HEK293 (cell line): ENCODE measurements at regions not wholly inside any gene's neighbourhood (a gene's known extent, or its start where the extent isn't known, plus 50 kb on each side); places are given as distances from the start of the nearest gene placed in this dataset.

ENCODE experiments used
- CTCF ChIA-PET: fragments of 350-600 bp; formaldehyde crosslinking; extraction: SDS; loops from one replicate; lab custom pipeline; 2021; ENCODE audit warnings: antibody characterized with exemption; lab: Yijun Ruan, JAX
- POLR2A ChIA-PET: fragments of 300-600 bp; formaldehyde crosslinking; extraction: SDS; loops from one replicate; lab custom pipeline; 2020; ENCODE audit warnings: antibody characterized with exemption, inconsistent platforms; lab: Yijun Ruan, JAX
- H3K27ac ChIP-seq: fragments of 200-500 bp; sonication (Bioruptor generic); 2 replicates; pipeline ENCODE4 v1.5.1; 2014; ENCODE audit warnings: low read depth, low read length, control low read depth, inconsistent platforms; ENCODE audit errors: extremely low read depth
- H3K36me3 ChIP-seq, 2 experiments: fragments of 200-500 bp in 1 of 2; sonication (Bioruptor generic) in 1 of 2; 1 replicate in 1 of 2; 2 replicates in 1 of 2; pipeline ENCODE4 v1.5.1; 2014 to 2017; ENCODE audit warnings: inconsistent platforms in 2 of 2, low read length in 2 of 2; ENCODE audit not compliant: control insufficient read depth in 2 of 2, insufficient read depth in 1 of 2
- H3K4me1 ChIP-seq: fragments of 200-500 bp; sonication (Bioruptor generic); 2 replicates; pipeline ENCODE4 v1.5.1; 2014; ENCODE audit warnings: mild to moderate bottlenecking, low read length, inconsistent platforms; ENCODE audit not compliant: control insufficient read depth, insufficient read depth
- H3K4me3 ChIP-seq: 2 replicates; pipeline ENCODE4 v1.5.1; 2011; ENCODE audit warnings: low read depth, mild to moderate bottlenecking, control low read depth, low read length, moderate library complexity
- H3K9me3 ChIP-seq: fragments of 200-500 bp; sonication (Bioruptor generic); 2 replicates; pipeline ENCODE4 v1.5.1; 2014; ENCODE audit warnings: low read depth, low read length, inconsistent platforms; ENCODE audit not compliant: control insufficient read depth, insufficient read depth
- FEZF1 ChIP-seq: fragments of 450-650 bp; formaldehyde crosslinking; IDR thresholded peaks from 2 replicates; pipeline ENCODE4 v1.5.1; 2016; ENCODE audit warnings: missing biosample characterization, missing genetic modification characterization
- GLIS1 ChIP-seq: fragments of 450-650 bp; formaldehyde crosslinking; IDR thresholded peaks from 2 replicates; pipeline ENCODE4 v1.5.1; 2016; ENCODE audit warnings: missing biosample characterization, missing genetic modification characterization
- HOXC10 ChIP-seq: sonication (generic); formaldehyde crosslinking; IDR thresholded peaks from 2 replicates; pipeline ENCODE4 v1.8.1; 2023; ENCODE audit warnings: mild to moderate bottlenecking, missing genetic modification reagents
- SP7 ChIP-seq: fragments of 450-650 bp; formaldehyde crosslinking; IDR thresholded peaks from 2 replicates; pipeline ENCODE4 v1.5.1; 2016; ENCODE audit warnings: missing biosample characterization, missing genetic modification characterization
- WT1 ChIP-seq: fragments of 450-650 bp; formaldehyde crosslinking; IDR thresholded peaks from 2 replicates; pipeline ENCODE4 v1.5.1; 2016; ENCODE audit warnings: missing biosample characterization, missing genetic modification characterization
- ZBTB20 ChIP-seq: fragments of 450-650 bp; formaldehyde crosslinking; IDR thresholded peaks from 2 replicates; pipeline ENCODE4 v1.5.1; 2016; ENCODE audit warnings: missing biosample characterization, missing genetic modification characterization
- ZNF169 ChIP-seq: fragments of 450-650 bp; formaldehyde crosslinking; IDR thresholded peaks from 2 replicates; pipeline ENCODE4 v1.5.1; 2016; ENCODE audit warnings: missing biosample characterization, missing genetic modification characterization
- ZNF239 ChIP-seq: fragments of 450-650 bp; formaldehyde crosslinking; IDR thresholded peaks from 2 replicates; pipeline ENCODE4 v1.5.1; 2016; ENCODE audit warnings: missing biosample characterization, missing genetic modification characterization
- ZNF350 ChIP-seq: fragments of 450-650 bp; formaldehyde crosslinking; IDR thresholded peaks from 2 replicates; pipeline ENCODE4 v1.5.0; 2017; ENCODE audit warnings: missing biosample characterization, mild to moderate bottlenecking, missing genetic modification characterization
- ZNF362 ChIP-seq: fragments of 450-650 bp; formaldehyde crosslinking; IDR thresholded peaks from 2 replicates; pipeline ENCODE4 v1.5.1; 2016; ENCODE audit warnings: missing biosample characterization, missing genetic modification characterization
- ZNF391 ChIP-seq: fragments of 450-650 bp; formaldehyde crosslinking; IDR thresholded peaks from 2 replicates; pipeline ENCODE4 v1.5.1; 2016; ENCODE audit warnings: low read depth, missing biosample characterization, missing genetic modification characterization, borderline replicate concordance
- ZNF404 ChIP-seq: fragments of 450-650 bp; formaldehyde crosslinking; IDR thresholded peaks from 2 replicates; pipeline ENCODE4 v1.5.1; 2017; ENCODE audit warnings: missing biosample characterization, missing genetic modification characterization
- ZNF610 ChIP-seq: fragments of 450-650 bp; formaldehyde crosslinking; IDR thresholded peaks from 2 replicates; pipeline ENCODE4 v1.5.1; 2016; ENCODE audit warnings: missing biosample characterization, missing genetic modification characterization, borderline replicate concordance
- ZNF670 ChIP-seq: fragments of 450-650 bp; formaldehyde crosslinking; IDR thresholded peaks from 2 replicates; pipeline ENCODE4 v1.5.1; 2016; ENCODE audit warnings: missing biosample characterization, missing genetic modification characterization, low read depth
- ZNF776 ChIP-seq: fragments of 450-650 bp; formaldehyde crosslinking; IDR thresholded peaks from 2 replicates; pipeline ENCODE4 v1.5.0; 2017; ENCODE audit warnings: missing biosample characterization, missing genetic modification characterization, borderline replicate concordance
- ZSCAN5A ChIP-seq: fragments of 450-650 bp; formaldehyde crosslinking; IDR thresholded peaks from 2 replicates; pipeline ENCODE4 v1.5.1; 2016; ENCODE audit warnings: missing biosample characterization, missing genetic modification characterization
- TF ChIP-seq, protein P1 (sequence below): fragments of 450-650 bp; formaldehyde crosslinking; IDR thresholded peaks from 2 replicates; pipeline ENCODE4 v1.5.1; 2016; ENCODE audit warnings: missing biosample characterization, missing genetic modification characterization
- TF ChIP-seq, protein P2 (sequence below): fragments of 450-650 bp; formaldehyde crosslinking; optimal IDR thresholded peaks from 2 replicates; pipeline ENCODE3; 2016; ENCODE audit warnings: missing biosample characterization, mild to moderate bottlenecking, missing genetic modification characterization

DNA sequence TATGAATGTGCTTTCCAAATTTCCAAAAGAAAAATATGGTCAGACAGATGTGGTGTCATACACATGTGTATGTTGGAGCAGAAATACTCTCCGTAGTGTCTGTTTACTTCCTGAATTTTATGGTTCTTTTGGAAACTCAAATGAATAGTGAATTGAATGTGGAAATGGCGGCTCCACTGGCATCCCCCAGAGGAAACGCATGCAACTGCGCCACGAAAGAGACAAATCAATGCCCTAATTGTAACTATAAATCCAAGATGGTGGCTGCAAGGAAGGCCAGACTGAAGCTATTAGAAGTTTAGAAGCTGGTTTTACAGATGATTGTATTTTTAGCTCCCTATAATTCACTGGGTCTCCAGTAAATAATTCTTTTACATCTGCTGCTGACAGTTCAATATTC, 246.7 kb downstream of the FGFR2 start (continued):
- TF ChIP-seq ZNF404 (tag by site-specific recombination) (no peak), SP7 (tag by site-specific recombination) (no peak), ZNF391 (tag by site-specific recombination) (no peak), ZNF239 (tag by site-specific recombination) (no peak), GLIS1 (tag by site-specific recombination) (no peak), ZNF362 (no peak), HOXC10 (no peak), ZSCAN5A (tag by site-specific recombination) (no peak)

DNA sequence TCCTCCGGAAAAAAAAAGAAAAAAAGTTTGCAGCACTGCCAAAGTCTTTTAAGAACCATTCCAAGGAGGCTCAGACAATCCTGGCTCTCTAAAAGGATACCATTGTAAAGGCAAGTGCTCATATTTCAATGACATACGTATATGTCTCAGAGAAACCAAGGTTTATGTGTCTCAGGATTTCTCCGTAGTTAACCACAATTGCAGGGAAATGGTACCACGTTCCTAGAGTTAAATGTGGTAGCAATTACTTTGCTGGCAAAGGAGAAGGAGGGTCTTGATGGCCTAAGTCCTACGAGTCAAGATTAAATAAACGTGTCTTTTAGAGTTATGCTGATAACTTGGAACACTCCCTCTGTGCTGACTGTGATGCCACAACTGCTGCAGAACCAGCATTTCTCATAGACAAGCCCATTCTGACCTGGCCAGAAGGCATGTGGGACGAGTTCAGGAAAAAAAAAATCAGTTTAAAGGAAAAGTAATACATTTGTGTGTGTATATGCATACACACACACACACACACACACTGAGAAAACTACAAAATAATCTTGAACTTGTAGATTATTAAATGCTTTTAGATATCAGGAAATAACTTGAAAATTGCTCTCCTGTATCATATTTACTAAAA, 245.9 kb downstream of the FGFR2 start:
- TF ChIP-seq, protein P1, sequence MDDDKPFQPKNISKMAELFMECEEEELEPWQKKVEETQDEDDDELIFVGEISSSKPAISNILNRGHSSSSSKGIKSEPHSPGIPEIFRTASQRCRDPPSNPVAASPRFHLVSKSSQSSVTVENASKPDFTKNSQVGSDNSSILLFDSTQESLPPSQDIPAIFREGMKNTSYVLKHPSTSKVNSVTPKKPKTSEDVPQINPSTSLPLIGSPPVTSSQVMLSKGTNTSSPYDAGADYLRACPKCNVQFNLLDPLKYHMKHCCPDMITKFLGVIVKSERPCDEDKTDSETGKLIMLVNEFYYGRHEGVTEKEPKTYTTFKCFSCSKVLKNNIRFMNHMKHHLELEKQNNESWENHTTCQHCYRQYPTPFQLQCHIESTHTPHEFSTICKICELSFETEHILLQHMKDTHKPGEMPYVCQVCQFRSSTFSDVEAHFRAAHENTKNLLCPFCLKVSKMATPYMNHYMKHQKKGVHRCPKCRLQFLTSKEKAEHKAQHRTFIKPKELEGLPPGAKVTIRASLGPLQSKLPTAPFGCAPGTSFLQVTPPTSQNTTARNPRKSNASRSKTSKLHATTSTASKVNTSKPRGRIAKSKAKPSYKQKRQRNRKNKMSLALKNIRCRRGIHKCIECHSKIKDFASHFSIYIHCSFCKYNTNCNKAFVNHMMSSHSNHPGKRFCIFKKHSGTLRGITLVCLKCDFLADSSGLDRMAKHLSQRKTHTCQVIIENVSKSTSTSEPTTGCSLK (tag by site-specific recombination): no peak
- TF ChIP-seq FEZF1: peak; percentile 12; the same call in 1 of the 2 replicates
- H3K27ac ChIP-seq: no peak overlapping the region
- H3K4me1 ChIP-seq: no peaks in the 10 kb centered on the region
- POLR2A ChIA-PET: no interaction called here
- H3K36me3 ChIP-seq: no peaks in the 10 kb centered on the region
- H3K9me3 ChIP-seq: no peaks in the 10 kb centered on the region
- H3K4me3 ChIP-seq: no peak overlapping the region
- CTCF ChIA-PET: interaction anchor here (0.7 kb wide), 1 partner anchor 185 kb away, joined by 5 read pairs; no protein-coding TSS in a partner anchor

DNA sequence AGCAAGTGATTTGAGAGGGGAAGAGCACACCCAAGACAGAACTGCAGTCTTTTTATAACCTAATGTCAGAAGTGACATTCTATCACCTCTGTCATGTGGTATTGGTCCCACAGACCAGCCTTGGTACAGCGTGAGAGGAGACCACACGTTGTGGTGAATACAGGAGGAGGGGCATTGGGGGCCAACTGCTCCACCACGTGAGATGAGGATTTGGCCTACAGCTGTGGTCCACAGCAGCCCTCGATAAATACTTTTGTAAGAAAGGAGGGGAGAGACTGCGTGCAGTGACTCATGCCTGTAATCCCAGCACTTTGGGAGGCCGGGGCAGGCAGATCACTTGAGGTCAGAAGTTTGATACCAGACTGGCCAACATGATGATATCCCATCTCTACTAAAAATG, 243.1 kb downstream of the FGFR2 start:
- ChIA-PET POLR2A (no interaction called here), CTCF (no interaction called here)
- no peaks in the 10 kb centered on the region for H3K4me1 ChIP-seq
- no peak overlapping the region for H3K4me3 ChIP-seq
- no peaks in the 10 kb centered on the region for H3K9me3 ChIP-seq
- TF ChIP-seq, protein P2, sequence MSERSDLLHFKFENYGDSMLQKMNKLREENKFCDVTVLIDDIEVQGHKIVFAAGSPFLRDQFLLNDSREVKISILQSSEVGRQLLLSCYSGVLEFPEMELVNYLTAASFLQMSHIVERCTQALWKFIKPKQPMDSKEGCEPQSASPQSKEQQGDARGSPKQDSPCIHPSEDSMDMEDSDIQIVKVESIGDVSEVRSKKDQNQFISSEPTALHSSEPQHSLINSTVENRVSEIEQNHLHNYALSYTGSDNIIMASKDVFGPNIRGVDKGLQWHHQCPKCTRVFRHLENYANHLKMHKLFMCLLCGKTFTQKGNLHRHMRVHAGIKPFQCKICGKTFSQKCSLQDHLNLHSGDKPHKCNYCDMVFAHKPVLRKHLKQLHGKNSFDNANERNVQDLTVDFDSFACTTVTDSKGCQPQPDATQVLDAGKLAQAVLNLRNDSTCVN (tag by site-specific recombination): no peak
- TF ChIP-seq ZNF610 (tag by site-specific recombination) (no peak), ZNF776 (tag by site-specific recombination) (no peak), WT1 (tag by site-specific recombination) (no peak), FEZF1 (no peak), ZNF169 (tag by site-specific recombination) (no peak), ZNF350 (tag by site-specific recombination) (peak; percentile 80), ZBTB20 (no peak), ZNF670 (no peak)
- no peaks in the 10 kb centered on the region for H3K36me3 ChIP-seq
- H3K27ac ChIP-seq: no peak overlapping the region
